HL-60 (cell line): ENCODE measurements at regions not wholly inside any gene's neighbourhood (a gene's known extent, or its start where the extent isn't known, plus 50 kb on each side); places are given as distances from the start of the nearest gene placed in this dataset.

Experiments used
- GABPA ChIP-seq: IDR thresholded peaks from 2 replicates; pipeline ENCODE4 v1.6.1; 2012; ENCODE audit warnings: low read depth
- POLR2AphosphoS5 ChIP-seq: IDR thresholded peaks from 2 replicates; pipeline ENCODE4 v1.6.1; 2012; ENCODE audit warnings: low read depth
- SPI1 ChIP-seq: IDR thresholded peaks from 2 replicates; pipeline ENCODE4 v1.6.1; 2012; ENCODE audit warnings: low read depth, mild to moderate bottlenecking, borderline replicate concordance
- TF ChIP-seq, protein P1 (sequence below): IDR thresholded peaks from one replicate; pipeline ENCODE4 v1.5.1; 2011; ENCODE audit warnings: low read length, control low read depth, inconsistent platforms; ENCODE audit not compliant: insufficient read depth
- TF ChIP-seq, protein P2 (sequence below): IDR thresholded peaks from 2 replicates; pipeline ENCODE4 v1.6.1; 2012; ENCODE audit warnings: low read depth; ENCODE audit not compliant: insufficient replicate concordance

DNA sequence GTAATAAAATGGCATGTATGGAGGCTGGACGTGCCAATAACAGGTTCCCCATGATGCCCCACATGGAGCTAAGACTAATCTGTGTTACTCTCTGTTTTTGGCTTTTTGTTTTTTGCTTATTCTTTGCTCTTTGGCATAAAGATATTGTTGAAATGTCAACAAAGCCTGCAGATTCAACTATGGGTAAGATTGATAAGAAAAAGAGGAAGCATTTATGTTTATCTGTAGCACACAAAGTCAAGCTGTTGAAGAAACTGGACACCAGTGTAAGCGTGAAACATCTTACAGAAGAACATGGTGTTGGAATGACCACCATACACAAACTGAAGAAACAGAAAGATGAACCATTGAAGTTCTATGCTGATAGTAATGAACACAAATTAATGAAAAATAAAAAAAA is 402.7 kb downstream of the LTN1 start:
- TF ChIP-seq, protein P1, sequence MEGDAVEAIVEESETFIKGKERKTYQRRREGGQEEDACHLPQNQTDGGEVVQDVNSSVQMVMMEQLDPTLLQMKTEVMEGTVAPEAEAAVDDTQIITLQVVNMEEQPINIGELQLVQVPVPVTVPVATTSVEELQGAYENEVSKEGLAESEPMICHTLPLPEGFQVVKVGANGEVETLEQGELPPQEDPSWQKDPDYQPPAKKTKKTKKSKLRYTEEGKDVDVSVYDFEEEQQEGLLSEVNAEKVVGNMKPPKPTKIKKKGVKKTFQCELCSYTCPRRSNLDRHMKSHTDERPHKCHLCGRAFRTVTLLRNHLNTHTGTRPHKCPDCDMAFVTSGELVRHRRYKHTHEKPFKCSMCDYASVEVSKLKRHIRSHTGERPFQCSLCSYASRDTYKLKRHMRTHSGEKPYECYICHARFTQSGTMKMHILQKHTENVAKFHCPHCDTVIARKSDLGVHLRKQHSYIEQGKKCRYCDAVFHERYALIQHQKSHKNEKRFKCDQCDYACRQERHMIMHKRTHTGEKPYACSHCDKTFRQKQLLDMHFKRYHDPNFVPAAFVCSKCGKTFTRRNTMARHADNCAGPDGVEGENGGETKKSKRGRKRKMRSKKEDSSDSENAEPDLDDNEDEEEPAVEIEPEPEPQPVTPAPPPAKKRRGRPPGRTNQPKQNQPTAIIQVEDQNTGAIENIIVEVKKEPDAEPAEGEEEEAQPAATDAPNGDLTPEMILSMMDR = no peak
- no peak for TF ChIP-seq POLR2AphosphoS5
- TF ChIP-seq, protein P2, sequence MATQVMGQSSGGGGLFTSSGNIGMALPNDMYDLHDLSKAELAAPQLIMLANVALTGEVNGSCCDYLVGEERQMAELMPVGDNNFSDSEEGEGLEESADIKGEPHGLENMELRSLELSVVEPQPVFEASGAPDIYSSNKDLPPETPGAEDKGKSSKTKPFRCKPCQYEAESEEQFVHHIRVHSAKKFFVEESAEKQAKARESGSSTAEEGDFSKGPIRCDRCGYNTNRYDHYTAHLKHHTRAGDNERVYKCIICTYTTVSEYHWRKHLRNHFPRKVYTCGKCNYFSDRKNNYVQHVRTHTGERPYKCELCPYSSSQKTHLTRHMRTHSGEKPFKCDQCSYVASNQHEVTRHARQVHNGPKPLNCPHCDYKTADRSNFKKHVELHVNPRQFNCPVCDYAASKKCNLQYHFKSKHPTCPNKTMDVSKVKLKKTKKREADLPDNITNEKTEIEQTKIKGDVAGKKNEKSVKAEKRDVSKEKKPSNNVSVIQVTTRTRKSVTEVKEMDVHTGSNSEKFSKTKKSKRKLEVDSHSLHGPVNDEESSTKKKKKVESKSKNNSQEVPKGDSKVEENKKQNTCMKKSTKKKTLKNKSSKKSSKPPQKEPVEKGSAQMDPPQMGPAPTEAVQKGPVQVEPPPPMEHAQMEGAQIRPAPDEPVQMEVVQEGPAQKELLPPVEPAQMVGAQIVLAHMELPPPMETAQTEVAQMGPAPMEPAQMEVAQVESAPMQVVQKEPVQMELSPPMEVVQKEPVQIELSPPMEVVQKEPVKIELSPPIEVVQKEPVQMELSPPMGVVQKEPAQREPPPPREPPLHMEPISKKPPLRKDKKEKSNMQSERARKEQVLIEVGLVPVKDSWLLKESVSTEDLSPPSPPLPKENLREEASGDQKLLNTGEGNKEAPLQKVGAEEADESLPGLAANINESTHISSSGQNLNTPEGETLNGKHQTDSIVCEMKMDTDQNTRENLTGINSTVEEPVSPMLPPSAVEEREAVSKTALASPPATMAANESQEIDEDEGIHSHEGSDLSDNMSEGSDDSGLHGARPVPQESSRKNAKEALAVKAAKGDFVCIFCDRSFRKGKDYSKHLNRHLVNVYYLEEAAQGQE = no peak
- TF ChIP-seq SPI1 = no peak
- TF ChIP-seq GABPA = no peak
